GM23248 (cell line): ENCODE measurements at regions not wholly inside any gene's neighbourhood (a gene's known extent, or its start where the extent isn't known, plus 50 kb on each side); places are given as distances from the start of the nearest gene placed in this dataset.

Source experiments
- EZH2 ChIP-seq: fragments of 200-600 bp; sonication (generic); IDR thresholded peaks from 2 replicates; pipeline ENCODE4 v1.6.1; 2018; ENCODE audit warnings: antibody characterized with exemption, mild to moderate bottlenecking; ENCODE audit not compliant: insufficient read depth, poor library complexity, severe bottlenecking
- EZH2phosphoT487 ChIP-seq: fragments of 200-600 bp; sonication (generic); IDR thresholded peaks from 2 replicates; pipeline ENCODE4 v1.6.1; 2018; ENCODE audit warnings: antibody characterized with exemption, moderate library complexity, mild to moderate bottlenecking, low read depth; ENCODE audit not compliant: insufficient read depth

DNA sequence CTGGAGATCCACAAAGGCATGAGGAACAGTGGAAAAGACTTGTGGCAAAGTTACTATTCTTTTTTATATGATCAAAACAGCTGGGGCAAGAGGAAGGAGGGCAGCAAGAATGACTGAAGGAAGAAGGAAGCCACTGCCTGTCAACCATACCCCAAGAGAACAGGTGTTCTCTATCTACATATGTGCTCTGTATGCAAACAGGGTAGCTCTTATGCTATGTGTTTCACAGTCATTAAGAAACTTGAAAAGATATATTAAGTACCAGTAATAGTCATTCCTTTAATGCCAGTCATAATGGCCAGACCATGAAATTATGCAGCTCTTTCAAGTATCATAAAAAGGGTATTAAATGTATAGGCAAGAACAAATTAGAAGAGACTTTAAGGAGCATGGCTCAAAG is 363.9 kb downstream of the KLHL13 start:
- no peak for TF ChIP-seq EZH2
- no peak for TF ChIP-seq EZH2phosphoT487
